CD4-positive, CD25-positive, alpha-beta regulatory T cell (primary cell): ENCODE measurements at regions not wholly inside any gene's neighbourhood (a gene's known extent, or its start where the extent isn't known, plus 50 kb on each side); places are given as distances from the start of the nearest gene placed in this dataset.
"Not testable (repeated sequence)": the region's sequence is repeated elsewhere in the genome, so short reads cannot be mapped to it uniquely, and the experiment has no call there.

Experiments used
- ATAC-seq, 2 donors: fragments of 150-1000 bp; cut with Tn5 transposase; one replicate each; pipeline ENCODE4 v1.10.0; 2021; ENCODE audit warnings: low read depth in 2 of 2, moderate number of reproducible peaks in 2 of 2, moderate library complexity in 1 of 2
- DNase-seq, 3 donors: peaks; one replicate each; pipeline versions ENCODE4 v3.0.0 to v3.0.0-alpha.2; 2012 to 2022; ENCODE audit warnings: mixed read lengths in 1 of 3
- H3K27ac ChIP-seq: one replicate; pipeline ENCODE4 v1.7.0; 2013; ENCODE audit warnings: mild to moderate bottlenecking, low read length; ENCODE audit not compliant: insufficient read depth, poor library complexity, severe bottlenecking
- H3K27me3 ChIP-seq: one replicate; pipeline ENCODE4 v1.7.0; 2013; ENCODE audit warnings: low read length; ENCODE audit not compliant: control insufficient read depth, insufficient read depth
- H3K36me3 ChIP-seq: one replicate; pipeline ENCODE4 v1.7.0; 2013; ENCODE audit warnings: mild to moderate bottlenecking, low read length, moderate library complexity; ENCODE audit not compliant: control insufficient read depth, insufficient read depth
- H3K4me1 ChIP-seq: 2 replicates; pipeline ENCODE4 v1.7.0; 2013; ENCODE audit warnings: mild to moderate bottlenecking, low read length; ENCODE audit not compliant: insufficient read depth, control insufficient read depth, poor library complexity, severe bottlenecking
- H3K4me3 ChIP-seq: one replicate; pipeline ENCODE4 v1.7.0; 2013; ENCODE audit warnings: low read depth, mild to moderate bottlenecking, low read length, moderate library complexity
- H3K9me3 ChIP-seq, 2 experiments: 1 replicate in 1 of 2; 2 replicates in 1 of 2; pipeline ENCODE4 v1.7.0; 2013; ENCODE audit warnings: low read length in 2 of 2, mild to moderate bottlenecking in 1 of 2, moderate library complexity in 1 of 2; ENCODE audit not compliant: control insufficient read depth in 2 of 2
- H3K27ac Mint-ChIP-seq, 3 donors: one replicate each; pipeline ENCODE4 v1.8.0; 2020 to 2022; ENCODE audit warnings: mild to moderate bottlenecking in 3 of 3, mixed read lengths in 3 of 3, moderate library complexity in 2 of 3
- H3K27me3 Mint-ChIP-seq: one replicate; pipeline ENCODE4 v1.8.0; 2022; ENCODE audit warnings: mild to moderate bottlenecking, mixed read lengths
- H3K36me3 Mint-ChIP-seq: one replicate; pipeline ENCODE4 v1.8.0; 2020; ENCODE audit warnings: mixed read lengths
- H3K4me1 Mint-ChIP-seq, 4 donors: one replicate each; pipeline ENCODE4 v1.8.0; 2020 to 2022; ENCODE audit warnings: mixed read lengths in 4 of 4, mild to moderate bottlenecking in 1 of 4
- H3K4me3 Mint-ChIP-seq, 4 donors: one replicate each; pipeline ENCODE4 v1.8.0; 2020 to 2022; ENCODE audit warnings: mild to moderate bottlenecking in 4 of 4, mixed read lengths in 4 of 4, moderate library complexity in 3 of 4
- H3K9me3 Mint-ChIP-seq, 7 donors: one replicate each; pipeline ENCODE4 v1.8.0; 2020 to 2022; ENCODE audit warnings: mixed read lengths in 7 of 7, mild to moderate bottlenecking in 3 of 7, moderate library complexity in 2 of 7

GRCh38 chr7:76879733-76880288, 152.3 kb downstream of the SPDYE17 start:
- not testable (repeated sequence) for H3K27ac Mint-ChIP-seq, H3K4me1 ChIP-seq, H3K9me3 Mint-ChIP-seq, H3K4me3 Mint-ChIP-seq, H3K36me3 ChIP-seq, H3K4me1 Mint-ChIP-seq, ATAC-seq, DNase-seq, H3K27me3 ChIP-seq, H3K9me3 ChIP-seq, H3K4me3 ChIP-seq, H3K27ac ChIP-seq, H3K36me3 Mint-ChIP-seq
- peaks cover 12% of the 10 kb centered on the region for H3K27me3 Mint-ChIP-seq

GRCh38 chr7:76875760-76876159, 156.4 kb downstream of the SPDYE17 start:
- H3K27ac ChIP-seq, H3K27me3 ChIP-seq, H3K9me3 Mint-ChIP-seq, H3K4me3 Mint-ChIP-seq, H3K27me3 Mint-ChIP-seq, DNase-seq, ATAC-seq, H3K9me3 ChIP-seq, H3K4me1 Mint-ChIP-seq, H3K4me1 ChIP-seq, H3K36me3 ChIP-seq, H3K4me3 ChIP-seq, H3K36me3 Mint-ChIP-seq, H3K27ac Mint-ChIP-seq: not testable (repeated sequence)

GRCh38 chr7:76870504-76870808, 161.7 kb downstream of the SPDYE17 start:
- H3K9me3 ChIP-seq, H3K27me3 ChIP-seq, DNase-seq, H3K27ac Mint-ChIP-seq, H3K36me3 ChIP-seq, H3K4me3 Mint-ChIP-seq, H3K4me1 Mint-ChIP-seq, H3K27me3 Mint-ChIP-seq, ATAC-seq, H3K36me3 Mint-ChIP-seq, H3K4me3 ChIP-seq, H3K9me3 Mint-ChIP-seq, H3K4me1 ChIP-seq, H3K27ac ChIP-seq: not testable (repeated sequence)

GRCh38 chr7:76867364-76867889, 164.7 kb downstream of the SPDYE17 start:
- H3K4me1 ChIP-seq, DNase-seq, H3K36me3 ChIP-seq, H3K4me3 ChIP-seq, H3K36me3 Mint-ChIP-seq, H3K27ac Mint-ChIP-seq, H3K9me3 ChIP-seq, ATAC-seq, H3K27me3 Mint-ChIP-seq, H3K27ac ChIP-seq, H3K4me3 Mint-ChIP-seq, H3K4me1 Mint-ChIP-seq, H3K27me3 ChIP-seq, H3K9me3 Mint-ChIP-seq: not testable (repeated sequence)

- not testable (repeated sequence) for H3K27me3 Mint-ChIP-seq, H3K9me3 ChIP-seq, H3K36me3 ChIP-seq, H3K4me3 Mint-ChIP-seq, ATAC-seq, H3K36me3 Mint-ChIP-seq, DNase-seq, H3K27me3 ChIP-seq, H3K27ac ChIP-seq, H3K4me3 ChIP-seq, H3K9me3 Mint-ChIP-seq, H3K4me1 ChIP-seq, H3K4me1 Mint-ChIP-seq, H3K27ac Mint-ChIP-seq
Observed at GRCh38 chr7:76863150-76863773, 168.9 kb downstream of the SPDYE17 start.

GRCh38 chr7:76862241-76862640, 169.9 kb downstream of the SPDYE17 start:
- H3K36me3 Mint-ChIP-seq, ATAC-seq, H3K36me3 ChIP-seq, H3K9me3 Mint-ChIP-seq, H3K27me3 ChIP-seq, H3K4me3 ChIP-seq, H3K27me3 Mint-ChIP-seq, H3K27ac ChIP-seq, H3K9me3 ChIP-seq, H3K4me1 Mint-ChIP-seq, H3K27ac Mint-ChIP-seq, DNase-seq, H3K4me3 Mint-ChIP-seq, H3K4me1 ChIP-seq: not testable (repeated sequence)

- H3K4me3 Mint-ChIP-seq, H3K4me1 ChIP-seq, H3K4me1 Mint-ChIP-seq, H3K27me3 ChIP-seq, H3K36me3 ChIP-seq, H3K27ac Mint-ChIP-seq, DNase-seq, H3K36me3 Mint-ChIP-seq, H3K9me3 ChIP-seq, H3K9me3 Mint-ChIP-seq, H3K4me3 ChIP-seq, ATAC-seq, H3K27ac ChIP-seq, H3K27me3 Mint-ChIP-seq: not testable (repeated sequence)
Observed at GRCh38 chr7:76859933-76860332, 172.2 kb downstream of the SPDYE17 start.

GRCh38 chr7:76854631-76855030, 177.5 kb downstream of the SPDYE17 start:
- H3K4me1 ChIP-seq, H3K27ac ChIP-seq, H3K27ac Mint-ChIP-seq, H3K27me3 ChIP-seq, H3K4me3 ChIP-seq, H3K9me3 ChIP-seq, H3K36me3 ChIP-seq, DNase-seq, H3K36me3 Mint-ChIP-seq, H3K9me3 Mint-ChIP-seq, H3K4me3 Mint-ChIP-seq, H3K27me3 Mint-ChIP-seq, H3K4me1 Mint-ChIP-seq, ATAC-seq: not testable (repeated sequence)
